ENCODE measurements at regions not wholly inside any gene's neighbourhood (a gene's known extent, or its start where the extent isn't known, plus 50 kb on each side); places are given as distances from the start of the nearest gene placed in this dataset.
A peak's percentile ranks its signal among the peaks of the same experiment; 100 is the strongest.

- WGBS, result 87% methylated on average over 5 of the region's 5 CpGs
- intact Hi-C loops (cut with DNase I), result no loop called here
Measured at GRCh38 chr4:26161030-26161824, 159.6 kb upstream of the RBPJ start.

GRCh38 chr4:26162101-26162500, 158.7 kb upstream of the RBPJ start:
- H3K36me3 ChIP-seq, result no peaks in the 10 kb centered on the region
- no peak overlapping the region for H3K4me3 ChIP-seq
- no peaks in the 10 kb centered on the region for H3K9me3 ChIP-seq
- no peaks in the 10 kb centered on the region for H3K27me3 ChIP-seq
- intact Hi-C loops (cut with DNase I), result no loop called here
- WGBS, result 81% methylated on average over 4 of the region's 4 CpGs
- TF ChIP-seq EP300 (IDR thresholded peaks at IDR 0.05) (no peak), POLR2AphosphoS5 (IDR thresholded peaks at IDR 0.05) (no peak), CTCF (IDR thresholded peaks at IDR 0.05) (no peak), POLR2A (IDR thresholded peaks at IDR 0.05; ENCODE audit: low read depth) (no peak)
- H3K27ac ChIP-seq (replicated peaks in 1 of 4), result no peak overlapping the region
- DNase-seq (ENCODE audit: extremely low spot score), result no peak
- no peaks in the 10 kb centered on the region for H3K4me1 ChIP-seq

More at GRCh38 chr4:26161030-26161824, 159.6 kb upstream of the RBPJ start:
- Histone ChIP-seq H3K27ac (replicated peaks in 1 of 4) (no peak overlapping the region), H3K36me3 (no peaks in the 10 kb centered on the region), H3K4me3 (no peak overlapping the region), H3K9me3 (no peaks in the 10 kb centered on the region), H3K27me3 (no peaks in the 10 kb centered on the region), H3K4me1 (no peaks in the 10 kb centered on the region)
- TF ChIP-seq POLR2A (IDR thresholded peaks at IDR 0.05; ENCODE audit: low read depth), result no peak
- TF ChIP-seq CTCF (IDR thresholded peaks at IDR 0.05), result no peak
- no peak for TF ChIP-seq EP300 (IDR thresholded peaks at IDR 0.05)
- TF ChIP-seq POLR2AphosphoS5 (IDR thresholded peaks at IDR 0.05), result no peak
- no peak for DNase-seq (ENCODE audit: extremely low spot score)

GRCh38 chr4:26163425-26164362, 157.1 kb upstream of the RBPJ start:
- 77% methylated on average over 9 of the region's 9 CpGs for WGBS
- no peak overlapping the region for H3K27ac ChIP-seq (replicated peaks in 1 of 4)
- no peaks in the 10 kb centered on the region for H3K9me3 ChIP-seq
- H3K4me1 ChIP-seq, result no peaks in the 10 kb centered on the region
- peak overlapping the region in 1 of 4 donors; percentile 28 for H3K4me3 ChIP-seq
- no peaks in the 10 kb centered on the region for H3K36me3 ChIP-seq
- intact Hi-C loops (cut with DNase I), result no loop called here
- TF ChIP-seq POLR2AphosphoS5 (IDR thresholded peaks at IDR 0.05) (no peak), POLR2A (IDR thresholded peaks at IDR 0.05; ENCODE audit: low read depth) (no peak), CTCF (IDR thresholded peaks at IDR 0.05) (no peak), EP300 (IDR thresholded peaks at IDR 0.05) (no peak)
- no peaks in the 10 kb centered on the region for H3K27me3 ChIP-seq
- DNase-seq (ENCODE audit: extremely low spot score), result no peak

- TF ChIP-seq POLR2AphosphoS5 (IDR thresholded peaks at IDR 0.05) (no peak), CTCF (IDR thresholded peaks at IDR 0.05) (no peak), EP300 (IDR thresholded peaks at IDR 0.05) (no peak), POLR2A (IDR thresholded peaks at IDR 0.05; ENCODE audit: low read depth) (no peak)
- Histone ChIP-seq H3K9me3 (no peaks in the 10 kb centered on the region), H3K27me3 (peaks cover 0 to 9% (median 0%) of the 10 kb centered on the region in 4 donors), H3K27ac (replicated peaks in 1 of 4) (no peak overlapping the region), H3K4me3 (no peak overlapping the region), H3K36me3 (no peaks in the 10 kb centered on the region), H3K4me1 (peaks cover 0 to 11% (median 9%) of the 10 kb centered on the region in 4 donors)
- intact Hi-C loops (cut with DNase I), result no loop called here
- 74% methylated on average over 5 of the region's 5 CpGs for WGBS
- no peak for DNase-seq (ENCODE audit: extremely low spot score)
Measured at GRCh38 chr4:26171501-26171900, 149.3 kb upstream of the RBPJ start.

Measured in esophagus muscularis mucosa (tissue), 4 donors.